Activated naive CD4-positive, alpha-beta T cell treated with anti-CD3 and anti-CD28 coated beads for 36 hours (primary cell): ENCODE measurements at regions not wholly inside any gene's neighbourhood (a gene's known extent, or its start where the extent isn't known, plus 50 kb on each side); places are given as distances from the start of the nearest gene placed in this dataset.

Experiments
- CTCF ChIA-PET: fragments of 350-600 bp; sonication (Branson Sonifier 250); formaldehyde crosslinking; loops from one replicate; lab custom pipeline; 2021; ENCODE audit warnings: antibody characterized with exemption; lab: Charles Lee
- DNase-seq: peaks from one replicate; pipeline ENCODE4 v3.0.0-alpha.2; 2020
- H3K27ac Mint-ChIP-seq: one replicate; pipeline ENCODE4 v1.8.0; 2021; ENCODE audit warnings: mild to moderate bottlenecking, mixed read lengths
- H3K27me3 Mint-ChIP-seq: one replicate; pipeline ENCODE4 v1.8.0; 2021; ENCODE audit warnings: low read depth, mixed read lengths
- H3K36me3 Mint-ChIP-seq: one replicate; pipeline ENCODE4 v1.8.0; 2021; ENCODE audit warnings: low read depth, mixed read lengths
- H3K4me1 Mint-ChIP-seq: one replicate; pipeline ENCODE4 v1.8.0; 2021; ENCODE audit warnings: low read depth, mixed read lengths
- H3K4me3 Mint-ChIP-seq: one replicate; pipeline ENCODE4 v1.8.0; 2021; ENCODE audit warnings: mild to moderate bottlenecking, moderate library complexity, mixed read lengths
- H3K9me3 Mint-ChIP-seq: one replicate; pipeline ENCODE4 v1.8.0; 2021; ENCODE audit warnings: mixed read lengths
- intact Hi-C: fragments of 100-400 bp; cut with micrococcal nuclease; formaldehyde crosslinking; loops from one replicate; pipeline ENCODE4 v1.15.1; 2023

- Mint-ChIP-seq H3K27ac (no peak overlapping the region), H3K9me3 (peaks cover 2% of the 10 kb centered on the region), H3K36me3 (no peaks in the 10 kb centered on the region), H3K4me3 (no peak overlapping the region), H3K27me3 (no peaks in the 10 kb centered on the region), H3K4me1 (no peaks in the 10 kb centered on the region)
- CTCF ChIA-PET = no interaction called here
- intact Hi-C loops = no loop called here
- no peak for DNase-seq
These were observed 74.8 kb upstream of the CPXCR1 start for GRCh38 chrX:88672261-88672660.
